ENCODE measurements at regions not wholly inside any gene's neighbourhood (a gene's known extent, or its start where the extent isn't known, plus 50 kb on each side); places are given as distances from the start of the nearest gene placed in this dataset.

GRCh38 chr18:47654988-47655387, 275.5 kb downstream of the SMAD2 start:
- no peak for TF ChIP-seq EZH2 (IDR thresholded peaks at IDR 0.05)
- TF ChIP-seq POLR2AphosphoS5 (IDR thresholded peaks at IDR 0.05; ENCODE audit: borderline replicate concordance, low read depth, low read length), result no peak
